Heart left ventricle (tissue), 16 donors: ENCODE measurements at regions not wholly inside any gene's neighbourhood (a gene's known extent, or its start where the extent isn't known, plus 50 kb on each side); places are given as distances from the start of the nearest gene placed in this dataset.
A peak's percentile ranks its signal among the peaks of the same experiment; 100 is the strongest.

ENCODE experiments used
- ATAC-seq, 4 donors: fragments of 200-7000 bp; cut with Tn5 transposase; one replicate each; pipeline ENCODE4 v1.9.1; 2020 to 2022; ENCODE audit warnings: moderate library complexity in 4 of 4, mild to moderate bottlenecking in 3 of 4, moderate number of reproducible peaks in 1 of 4
- DNase-seq, 5 donors: peaks; one replicate each; pipeline ENCODE4 v3.0.0-alpha.2; 2020
- H3K27ac ChIP-seq, 12 donors: fragments of 200-600 bp; sonication (generic) in 4 of 12; one replicate each; pipeline versions ENCODE4 v1.5.0 to v1.8.0; 2016 to 2022; ENCODE audit warnings: mild to moderate bottlenecking in 2 of 12
- H3K27me3 ChIP-seq, 9 donors: fragments of 200-600 bp; sonication (generic) in 2 of 9; one replicate each; pipeline versions ENCODE4 v1.5.1 to v1.8.0; 2016 to 2022; ENCODE audit warnings: mild to moderate bottlenecking in 3 of 9
- H3K36me3 ChIP-seq, 9 donors: fragments of 200-600 bp; sonication (generic) in 2 of 9; one replicate each; pipeline versions ENCODE4 v1.5.0 to v1.8.0; 2018 to 2022; ENCODE audit warnings: mild to moderate bottlenecking in 2 of 9
- H3K4me1 ChIP-seq, 12 donors: fragments of 200-600 bp; sonication (generic) in 4 of 12; one replicate each; pipeline versions ENCODE4 v1.5.0 to v1.8.0; 2016 to 2022; ENCODE audit warnings: mild to moderate bottlenecking in 3 of 12
- H3K4me3 ChIP-seq, 12 donors: fragments of 200-600 bp; sonication (generic) in 4 of 12; one replicate each; pipeline versions ENCODE4 v1.5.0 to v1.8.0; 2017 to 2022; ENCODE audit warnings: mild to moderate bottlenecking in 9 of 12, moderate library complexity in 4 of 12
- H3K9me3 ChIP-seq, 12 donors: fragments of 200-600 bp; sonication (generic) in 4 of 12; one replicate each; pipeline versions ENCODE4 v1.5.0 to v1.8.0; 2016 to 2022; ENCODE audit warnings: mild to moderate bottlenecking in 1 of 12
- CTCF ChIP-seq, 12 donors: fragments of 200-600 bp; sonication (generic) in 4 of 12; IDR thresholded peaks; one replicate each; pipeline versions ENCODE4 v1.5.0 to v1.8.0; 2018 to 2022; ENCODE audit warnings: antibody characterized with exemption in 12 of 12, mild to moderate bottlenecking in 5 of 12
- POLR2A ChIP-seq, 2 donors: fragments of 450-650 bp; IDR thresholded peaks; one replicate each; pipeline ENCODE4 v1.6.1; 2017; ENCODE audit warnings: antibody characterized with exemption in 2 of 2, mild to moderate bottlenecking in 2 of 2, moderate library complexity in 2 of 2
- WGBS, 4 donors: extraction: QIAGEN DNeasy Blood & Tissue Kit in 2 of 4; methylation state at CpG; one replicate each; pipeline versions ENCODE4 v1.1.5 to v1.1.7; 2013 to 2018; 5-methylcytosine and 5-hydroxymethylcytosine counted together
- intact Hi-C, 10 donors: fragments of 100-400 bp; cut with DNase I; formaldehyde crosslinking; loops; one replicate each; pipeline versions ENCODE4 v1.11.1 to v1.14.2; 2022
- donor health status: ischemic (EF 13 %, LVEDD 7.1; RV severe dilation, severe dysfunction).
- donor health status: healthy with polysubstance abuse.
- donor health status: DM: no; HTN: yes; CAD: no.
- donor health status: DM: no; HTN: no; CAD: no.
- donor health status: ischemic (EF 25% LVEDD 6.9; RV normal size, moderate dysfunction).
- donor health status: ischemic (EF 25% LVEDD 5.7; RV mildly dilated, moderate dysfunction).
- donor health status: healthy.
- donor health status: DM: yes; HTN: yes; CAD: no.
- donor health status: ischemic (EF 35%, LVEDD 5.7; RV mildly dilated, moderate dysfunction).
- donor health status: nonischemic (EF 11% LVEDD 7.7; RV severe dilation, severe dysfunction).
- donor health status: DM: yes; HTN: yes; CAD: no.
- donor health status: PGD.
- donor health status: ischemic (EF 29% LVEDD 5.4; RV normal size, mild dysfunction).
- donor health status: nonischemic (EF 23%, LVEDD 6.1; RV moderate dilation, normal function).

DNA sequence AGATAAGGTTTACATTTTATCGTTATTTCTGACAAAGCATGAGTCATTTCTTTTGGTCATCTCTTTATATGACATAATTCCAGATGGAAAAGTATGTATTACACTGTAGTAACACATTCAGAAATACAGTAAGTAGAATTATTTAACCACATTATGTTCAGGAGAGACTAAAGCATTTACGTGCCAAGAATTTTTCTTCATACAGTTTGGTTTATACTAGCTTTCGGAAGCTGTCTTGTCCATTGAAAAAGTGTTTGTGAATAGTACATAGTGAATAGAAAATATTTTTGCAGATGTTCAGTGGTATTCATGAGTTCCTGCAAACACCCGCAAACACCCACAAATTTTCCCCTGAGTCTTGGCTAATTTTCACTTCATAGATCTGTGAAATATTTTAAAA lies 1033.0 kb upstream of the INTU start:
- intact Hi-C loops, result loop anchor here in 6 of 10 donors (5.0 to 10.0 kb wide), 3 partner anchors 375 to 1287 kb away; partner anchors contain the start of gene FAT4 (in 6 of the 6)
- no peak for DNase-seq

DNA sequence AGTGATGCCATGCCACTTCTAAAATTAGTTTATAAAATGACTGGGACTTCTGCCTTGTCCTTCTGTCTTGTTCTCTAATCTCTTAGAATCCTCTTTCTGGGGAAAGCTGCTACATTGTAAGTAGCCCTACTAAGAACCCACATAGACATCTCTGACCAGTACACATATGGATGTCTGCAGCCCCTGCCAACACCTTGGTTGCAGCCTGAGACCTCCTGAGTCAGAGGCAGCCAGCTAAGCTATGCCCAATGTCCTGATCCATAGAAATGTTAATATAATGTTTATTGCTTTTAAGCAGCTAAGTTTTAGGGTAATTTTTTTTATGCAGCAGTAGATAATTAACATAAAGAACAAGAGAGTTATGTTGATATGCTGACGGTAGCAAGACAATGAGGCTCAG lies 1029.5 kb upstream of the INTU start:
- intact Hi-C loops, result loop anchor here in 6 of 10 donors (5.0 to 10.0 kb wide), 3 partner anchors 378 to 1291 kb away; partner anchors contain the start of gene FAT4 (in 6 of the 6)
- 75 to 88% (median 77%) methylated on average over 1 of the region's 1 CpG for WGBS, 4 donors
- H3K4me1 ChIP-seq, result no peaks in the 10 kb centered on the region
- no peak for DNase-seq
- H3K9me3 ChIP-seq, result no peaks in the 10 kb centered on the region
- no peak overlapping the region for H3K4me3 ChIP-seq
- no peak overlapping the region for H3K27ac ChIP-seq
- H3K27me3 ChIP-seq, result no peaks in the 10 kb centered on the region
- no peaks in the 10 kb centered on the region for H3K36me3 ChIP-seq
- no peak for ATAC-seq
- TF ChIP-seq CTCF (IDR thresholded peaks at IDR 0.05), result no peak
- TF ChIP-seq POLR2A (IDR thresholded peaks at IDR 0.05), result no peak

More for the DNA sequence above, 1033.0 kb upstream of the INTU start:
- no peak overlapping the region for H3K4me3 ChIP-seq
- H3K27ac ChIP-seq, result no peak overlapping the region
- no peak for TF ChIP-seq CTCF (IDR thresholded peaks at IDR 0.05)
- TF ChIP-seq POLR2A (IDR thresholded peaks at IDR 0.05), result no peak
- no peaks in the 10 kb centered on the region for H3K4me1 ChIP-seq
- no peaks in the 10 kb centered on the region for H3K27me3 ChIP-seq
- no peaks in the 10 kb centered on the region for H3K36me3 ChIP-seq
- WGBS, 4 donors, result 53 to 68% (median 59%) methylated on average over 4 of the region's 4 CpGs
- ATAC-seq, result no peak
- no peaks in the 10 kb centered on the region for H3K9me3 ChIP-seq

DNA sequence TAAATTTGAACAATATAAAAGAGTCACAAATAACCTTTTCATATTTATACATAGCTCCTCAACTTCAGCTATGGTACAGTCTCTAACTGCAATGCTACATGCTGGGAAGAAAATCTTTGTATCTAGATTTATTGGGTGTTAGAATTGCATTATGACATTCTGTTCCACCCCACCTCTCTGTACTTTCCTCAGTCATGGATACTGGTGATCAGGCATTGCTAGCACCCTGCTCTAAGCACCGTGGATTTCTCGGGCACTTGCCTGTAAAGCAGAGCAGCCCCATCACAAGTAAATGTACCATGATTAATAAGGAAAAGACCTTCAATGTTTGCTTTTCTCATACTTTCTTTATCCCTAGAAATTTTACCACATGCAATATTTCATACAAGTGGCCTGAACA lies 1028.9 kb upstream of the INTU start:
- no peak for ATAC-seq
- TF ChIP-seq POLR2A (IDR thresholded peaks at IDR 0.05), result no peak
- no peak for TF ChIP-seq CTCF (IDR thresholded peaks at IDR 0.05)
- Histone ChIP-seq H3K4me3 (no peak overlapping the region), H3K36me3 (no peaks in the 10 kb centered on the region), H3K4me1 (no peaks in the 10 kb centered on the region), H3K27me3 (no peaks in the 10 kb centered on the region), H3K27ac (no peak overlapping the region), H3K9me3 (no peaks in the 10 kb centered on the region)
- 91 to 95% (median 92%) methylated on average over 2 of the region's 2 CpGs for WGBS, 4 donors
- DNase-seq, result no peak
- intact Hi-C loops, result loop anchor here in 6 of 10 donors (5.0 to 10.0 kb wide), 3 partner anchors 379 to 1292 kb away; partner anchors contain the start of gene FAT4 (in 6 of the 6)

GRCh38 chr4:126604268-126604867 lies 1028.4 kb upstream of the INTU start:
- WGBS, 4 donors, result 38 to 48% (median 41%) methylated on average over 3 of the region's 3 CpGs
- DNase-seq (peak in 1 of 5 donors; percentile 37), ATAC-seq (peak in 1 of 4 donors; percentile 68)
- no peak overlapping the region for H3K4me3 ChIP-seq
- TF ChIP-seq POLR2A (IDR thresholded peaks at IDR 0.05) (no peak), CTCF (IDR thresholded peaks at IDR 0.05) (peak; percentile 39 to 73 (median 60))
- H3K27me3 ChIP-seq, result no peaks in the 10 kb centered on the region
- no peaks in the 10 kb centered on the region for H3K36me3 ChIP-seq
- H3K4me1 ChIP-seq, result no peaks in the 10 kb centered on the region
- intact Hi-C loops, result loop anchor here in 6 of 10 donors (5.0 to 10.0 kb wide), 3 partner anchors 380 to 1292 kb away; partner anchors contain the start of gene FAT4 (in 6 of the 6)
- H3K9me3 ChIP-seq, result no peaks in the 10 kb centered on the region
- no peak overlapping the region for H3K27ac ChIP-seq
